Activated CD8-positive, alpha-beta memory T cell treated with anti-CD3 and anti-CD28 coated beads, Interleukin-2, amount 50 U/mL, for 4 hours (primary cell): ENCODE measurements at regions not wholly inside any gene's neighbourhood (a gene's known extent, or its start where the extent isn't known, plus 50 kb on each side); places are given as distances from the start of the nearest gene placed in this dataset.
"Not testable (repeated sequence)": the region's sequence is repeated elsewhere in the genome, so short reads cannot be mapped to it uniquely, and the experiment has no call there.

Experiments used
- DNase-seq: peaks from one replicate; pipeline ENCODE4 v3.0.0-alpha.2; 2020

GRCh38 chr3:16708285-16708684, 103.1 kb upstream of the DAZL start:
- DNase-seq = no peak

DNA sequence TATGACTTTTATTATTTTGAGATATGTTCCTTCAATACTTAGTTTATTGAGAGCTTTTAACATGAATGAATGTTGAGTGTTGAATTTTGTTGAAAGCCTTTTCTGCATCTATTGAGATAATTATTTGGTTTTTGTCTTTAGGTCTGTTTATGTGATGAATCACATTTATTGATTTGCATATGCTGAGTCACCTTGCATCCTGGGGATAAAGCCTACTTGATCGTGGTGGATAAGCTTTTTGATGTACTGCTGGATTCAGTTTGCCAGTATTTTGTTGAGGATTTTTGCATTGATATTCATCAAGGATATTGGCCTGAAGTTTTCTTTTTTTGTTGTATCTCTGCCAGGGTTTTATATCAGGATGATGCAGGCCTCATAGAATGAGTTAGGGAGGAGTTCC, 106.5 kb upstream of the DAZL start:
- not testable (repeated sequence) for DNase-seq

DNA sequence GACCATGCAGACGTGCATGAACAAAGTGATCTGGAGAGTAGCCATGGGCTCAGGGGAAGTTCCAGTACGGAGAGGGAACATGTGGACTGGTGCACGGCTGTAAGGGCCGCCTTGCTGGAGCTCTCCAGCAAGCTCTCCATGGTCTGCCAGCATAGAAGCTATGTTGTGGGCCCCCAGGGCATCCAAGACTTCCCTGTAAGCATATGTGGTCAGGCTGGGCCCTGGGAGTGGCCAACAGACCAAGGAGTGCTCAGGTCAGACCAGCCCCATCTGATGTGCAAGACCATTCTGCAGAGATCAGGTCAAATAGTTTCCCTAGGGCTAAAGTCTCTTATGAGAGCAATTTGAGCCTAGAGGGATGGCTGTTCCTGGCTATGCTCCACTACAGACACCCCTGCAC, 110.1 kb upstream of the DAZL start:
- DNase-seq = no peak

GRCh38 chr3:16719426-16719825, 114.2 kb upstream of the DAZL start:
- no peak for DNase-seq

GRCh38 chr3:16720367-16720940, 115.2 kb upstream of the DAZL start:
- DNase-seq = no peak

- DNase-seq = no peak
Observed at GRCh38 chr3:16721494-16721893, 116.3 kb upstream of the DAZL start.

- DNase-seq = no peak
Observed at GRCh38 chr3:16723978-16724377, 118.8 kb upstream of the DAZL start.

GRCh38 chr3:16724487-16724886, 119.3 kb upstream of the DAZL start:
- no peak for DNase-seq

DNA sequence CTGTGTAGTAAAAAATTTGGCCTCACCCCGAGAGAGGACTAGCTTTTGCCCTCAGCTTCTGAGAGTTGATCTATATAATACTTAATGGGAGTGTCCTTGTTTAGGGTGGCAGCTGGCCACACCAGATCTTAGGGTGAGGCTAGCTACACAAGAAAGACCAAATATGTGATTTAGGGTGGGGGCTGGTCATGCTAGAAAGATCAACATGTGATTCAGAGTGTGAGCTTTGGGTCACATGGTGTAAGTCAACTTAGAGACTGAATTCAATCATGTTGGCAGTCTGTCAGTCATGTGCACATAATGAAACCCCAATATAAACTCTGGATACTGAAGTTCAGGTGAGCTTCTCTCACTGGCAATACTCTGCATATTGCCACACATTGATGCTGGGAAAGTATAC, 120.7 kb upstream of the DAZL start:
- DNase-seq = no peak

- no peak for DNase-seq
Observed at GRCh38 chr3:16728770-16729745, 123.8 kb upstream of the DAZL start.

GRCh38 chr3:16738451-16738850, 133.2 kb upstream of the DAZL start:
- DNase-seq = no peak

DNA sequence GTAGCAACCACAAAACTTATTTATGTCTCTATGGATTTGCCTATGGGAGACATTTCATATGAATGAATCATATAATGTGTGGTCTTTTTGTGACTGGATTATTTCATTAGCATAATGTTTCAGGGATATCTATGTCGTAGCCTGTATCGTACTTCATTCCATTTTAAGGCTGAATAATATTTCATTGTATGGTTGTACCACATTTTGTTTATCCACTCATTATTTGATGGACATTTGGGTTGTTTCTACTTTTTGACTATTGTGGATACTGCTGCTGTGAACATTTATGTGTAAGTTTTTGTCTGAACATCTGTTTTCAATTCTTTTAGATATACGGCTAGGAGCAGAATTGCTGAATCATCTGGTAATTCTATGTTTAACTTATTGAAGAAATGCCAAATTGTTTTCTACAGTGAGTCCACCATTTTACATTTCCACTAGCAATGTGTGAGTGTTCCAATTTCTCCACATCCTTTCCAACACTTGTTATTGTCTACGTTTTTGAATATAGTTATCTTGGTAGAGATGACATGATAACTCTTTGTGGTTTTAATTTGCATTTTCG, 134.4 kb upstream of the DAZL start:
- no peak for DNase-seq

- DNase-seq = no peak
Observed at GRCh38 chr3:16740515-16740914, 135.3 kb upstream of the DAZL start.

DNA sequence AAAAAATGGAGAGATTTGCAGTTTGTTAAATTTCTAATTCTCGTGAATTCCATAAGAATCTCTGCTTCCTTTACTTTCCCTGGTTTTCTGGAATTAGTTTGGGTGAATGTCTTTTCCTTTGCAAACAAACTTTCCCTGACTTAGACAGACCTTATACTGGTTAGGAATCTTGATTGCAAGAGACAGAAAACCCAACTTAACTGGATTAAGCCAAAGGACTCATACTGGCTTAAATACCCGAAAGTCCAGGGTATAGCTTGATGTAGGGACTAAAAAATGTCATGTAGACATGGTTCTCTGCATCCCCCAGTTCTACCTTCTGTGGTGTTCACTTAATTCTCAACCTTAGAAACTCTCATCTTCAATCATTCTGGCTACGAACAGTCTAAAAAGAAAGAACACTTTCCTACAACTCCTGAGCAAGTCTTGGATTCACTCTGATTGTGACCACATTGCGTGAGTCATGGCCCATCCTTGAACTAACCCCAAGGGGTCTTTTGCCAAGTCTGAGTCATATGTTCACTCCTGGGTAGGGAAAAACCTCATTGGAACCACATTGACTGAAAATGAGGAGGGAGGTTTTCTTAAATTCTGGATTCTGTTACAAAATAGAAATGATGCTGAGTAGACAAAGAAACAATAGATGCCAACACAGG, 136.0 kb upstream of the DAZL start:
- DNase-seq = no peak

DNA sequence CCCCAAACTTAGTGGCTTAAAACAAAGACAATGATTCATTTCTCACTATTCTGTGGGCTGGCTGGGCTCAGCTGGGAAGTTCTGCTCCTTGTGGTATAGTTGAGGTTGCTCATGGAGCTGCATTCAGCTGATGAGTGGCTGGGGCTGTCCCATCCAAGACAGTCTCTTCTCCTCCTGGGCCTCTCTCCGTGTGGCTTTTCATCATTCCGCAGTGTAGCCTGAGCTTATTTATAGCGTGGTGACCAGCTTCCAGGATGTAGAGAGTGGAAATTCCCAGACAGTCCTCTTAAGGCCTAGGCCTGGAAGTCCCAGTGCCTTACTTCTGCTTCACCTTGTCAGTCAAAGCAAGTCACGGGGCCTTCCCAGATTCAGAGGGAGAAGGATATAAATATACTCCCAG, 136.7 kb upstream of the DAZL start:
- DNase-seq = no peak

GRCh38 chr3:16743276-16743675, 138.1 kb upstream of the DAZL start:
- no peak for DNase-seq

DNA sequence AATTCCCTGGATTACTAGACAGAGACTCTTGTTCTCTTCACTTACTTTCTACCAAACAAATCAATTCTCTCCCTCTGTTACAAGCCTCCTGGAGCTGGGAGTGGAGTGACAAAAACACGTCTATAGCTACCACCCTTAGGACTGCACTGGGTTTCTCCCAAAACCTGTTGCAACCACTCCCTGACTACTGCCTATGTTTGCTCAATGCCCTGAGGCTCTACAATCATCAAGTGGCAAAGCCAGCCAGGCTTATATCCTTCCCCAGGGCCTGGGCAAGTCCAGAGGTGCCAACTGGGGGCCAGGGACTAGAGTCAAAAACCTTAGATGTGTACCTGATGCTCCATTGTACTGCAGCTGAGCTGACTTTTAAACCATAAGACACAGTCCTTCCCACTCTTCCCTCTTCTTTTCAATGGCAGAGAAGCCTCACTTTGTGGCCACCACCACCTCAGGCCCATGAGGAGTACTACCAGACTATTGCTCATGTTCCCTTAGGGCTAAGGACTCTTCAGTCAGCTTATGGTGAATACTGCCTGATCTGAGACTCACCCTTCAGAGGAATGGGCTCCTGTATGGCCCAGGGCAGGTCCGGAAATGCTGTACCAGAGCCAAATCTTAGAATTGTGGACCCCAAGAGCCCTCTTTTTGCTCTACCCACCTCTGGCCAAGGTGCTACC, 125.4 kb upstream of the PLCL2 start:
- no peak for DNase-seq

GRCh38 chr3:16761571-16761970, 123.2 kb upstream of the PLCL2 start:
- DNase-seq = no peak

GRCh38 chr3:16765661-16766060, 119.1 kb upstream of the PLCL2 start:
- DNase-seq = no peak

DNA sequence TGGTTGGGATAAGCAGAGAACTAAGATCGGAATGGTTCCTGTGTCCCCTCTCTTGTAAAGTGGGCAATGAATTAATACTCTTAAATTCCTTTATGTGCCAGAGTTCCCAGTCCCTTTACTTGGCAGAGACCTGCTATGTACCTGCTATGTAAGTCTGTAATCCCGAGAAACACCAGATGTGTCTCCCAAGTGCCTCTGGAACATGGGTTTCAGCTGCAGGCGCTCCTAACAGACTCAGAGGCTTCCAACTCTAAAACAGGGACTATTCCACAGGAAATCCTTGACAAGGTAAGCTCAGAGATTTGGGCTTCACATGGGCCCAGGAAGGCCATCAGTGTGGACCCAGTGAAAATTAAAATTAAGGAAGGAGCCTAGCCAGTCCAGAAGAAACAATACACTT, 117.7 kb upstream of the PLCL2 start:
- no peak for DNase-seq

DNA sequence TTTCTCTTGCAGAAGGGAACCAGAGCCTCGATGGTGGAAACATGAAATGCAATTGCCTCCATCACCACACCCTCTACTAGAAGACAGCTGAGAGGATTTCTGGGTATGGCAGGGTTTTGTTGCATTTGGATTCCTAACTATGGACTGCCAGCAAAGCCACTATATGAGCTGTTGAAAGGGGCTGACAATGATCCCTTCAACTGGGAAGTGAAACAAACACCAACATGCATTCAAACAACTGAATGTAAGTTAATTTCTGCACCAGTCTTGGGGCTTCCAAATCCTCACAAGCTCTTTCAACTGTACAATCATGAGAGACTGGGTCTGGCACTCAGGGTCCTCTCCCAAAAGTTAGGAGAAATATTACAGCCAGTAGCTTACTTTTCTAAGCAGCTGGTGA, 116.7 kb upstream of the PLCL2 start:
- DNase-seq = no peak

DNA sequence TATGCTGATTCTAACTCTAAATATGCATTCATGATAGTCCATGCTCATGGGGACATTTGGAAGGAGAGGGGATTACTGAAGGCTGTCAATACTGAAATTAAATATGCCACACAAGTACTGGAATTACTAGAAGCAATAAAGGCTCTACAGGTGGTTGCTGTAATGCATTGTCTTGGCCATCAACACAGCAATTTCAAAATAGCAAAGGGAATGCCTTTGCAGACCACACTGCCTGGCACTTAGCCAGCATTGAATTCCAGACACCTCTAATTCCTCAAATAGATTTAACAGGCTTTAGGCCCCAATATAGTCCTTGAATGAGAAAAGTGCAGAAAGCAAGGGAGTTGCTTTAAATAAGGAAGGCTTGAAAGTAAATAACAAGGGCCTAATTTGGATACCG, 115.8 kb upstream of the PLCL2 start:
- DNase-seq = no peak

GRCh38 chr3:16769525-16769924, 115.2 kb upstream of the PLCL2 start:
- DNase-seq = no peak
